Neuronal stem cell (in vitro differentiated cells): ENCODE measurements at regions not wholly inside any gene's neighbourhood (a gene's known extent, or its start where the extent isn't known, plus 50 kb on each side); places are given as distances from the start of the nearest gene placed in this dataset.
A peak's percentile ranks its signal among the peaks of the same experiment; 100 is the strongest.

ENCODE experiments used
- DNase-seq: peaks from one replicate; pipeline ENCODE4 v3.0.0-alpha.2; 2013; ENCODE audit warnings: low spot score
- H2AFZ ChIP-seq: one replicate; pipeline ENCODE4 v1.6.1; 2013; ENCODE audit warnings: mild to moderate bottlenecking, low read length, inconsistent platforms
- H2AK5ac ChIP-seq: 2 replicates; pipeline ENCODE4 v1.6.1; 2013; ENCODE audit warnings: low read depth, mild to moderate bottlenecking, inconsistent platforms, low read length, moderate library complexity, mixed read lengths
- H2BK120ac ChIP-seq: 2 replicates; pipeline ENCODE4 v1.6.1; 2013; ENCODE audit warnings: low read depth, mild to moderate bottlenecking, inconsistent platforms, low read length, moderate library complexity, mixed read lengths
- H2BK12ac ChIP-seq: one replicate; pipeline ENCODE4 v1.6.1; 2013; ENCODE audit warnings: low read length, inconsistent platforms
- H2BK15ac ChIP-seq: 2 replicates; pipeline ENCODE4 v1.6.1; 2013; ENCODE audit warnings: mild to moderate bottlenecking, low read length, inconsistent platforms, mixed read lengths
- H2BK5ac ChIP-seq: one replicate; pipeline ENCODE4 v1.6.1; 2013; ENCODE audit warnings: inconsistent platforms, mild to moderate bottlenecking, low read length, moderate library complexity
- H3K14ac ChIP-seq: one replicate; pipeline ENCODE4 v1.6.1; 2013; ENCODE audit warnings: low read length, inconsistent platforms
- H3K18ac ChIP-seq: 2 replicates; pipeline ENCODE4 v1.6.1; 2013; ENCODE audit warnings: low read length, inconsistent platforms
- H3K23ac ChIP-seq: 2 replicates; pipeline ENCODE4 v1.6.1; 2013; ENCODE audit warnings: low read depth, mild to moderate bottlenecking, mixed read lengths, low read length, inconsistent platforms; ENCODE audit not compliant: poor library complexity
- H3K27ac ChIP-seq: replicated peaks from 3 replicates; pipeline ENCODE4 v1.5.1; 2013; ENCODE audit warnings: low read length, inconsistent platforms
- H3K27me3 ChIP-seq, 3 experiments: 2 replicates each; pipeline ENCODE4 v1.6.1; 2013; ENCODE audit warnings: low read length in 3 of 3, mild to moderate bottlenecking in 2 of 3, inconsistent platforms in 1 of 3, low read depth in 1 of 3, mixed read lengths in 1 of 3, moderate library complexity in 1 of 3; ENCODE audit not compliant: control insufficient read depth in 3 of 3, insufficient read depth in 3 of 3
- H3K36me3 ChIP-seq, 2 donors: replicated peaks in 1 of 2; 2 replicates each; pipeline ENCODE4 v1.6.1; 2013; ENCODE audit warnings: low read length in 2 of 2; ENCODE audit not compliant: control insufficient read depth in 2 of 2, insufficient read depth in 2 of 2
- H3K4ac ChIP-seq: 2 replicates; pipeline ENCODE4 v1.6.1; 2013; ENCODE audit warnings: inconsistent platforms, mild to moderate bottlenecking, low read length, moderate library complexity
- H3K4me1 ChIP-seq, 2 donors: 1 replicate in 1 of 2; 2 replicates in 1 of 2; pipeline ENCODE4 v1.6.1; 2013; ENCODE audit warnings: low read length in 2 of 2, low read depth in 1 of 2; ENCODE audit not compliant: control insufficient read depth in 2 of 2, insufficient read depth in 1 of 2
- H3K4me2 ChIP-seq: one replicate; pipeline ENCODE4 v1.6.1; 2013; ENCODE audit warnings: mild to moderate bottlenecking, low read length, inconsistent platforms; ENCODE audit not compliant: insufficient read depth, poor library complexity, severe bottlenecking
- H3K4me3 ChIP-seq, 2 donors: 2 replicates each; pipeline ENCODE4 v1.5.1; 2013; ENCODE audit warnings: low read length in 2 of 2, mild to moderate bottlenecking in 2 of 2, inconsistent platforms in 1 of 2, moderate library complexity in 1 of 2
- H3K79me1 ChIP-seq: one replicate; pipeline ENCODE4 v1.6.1; 2013; ENCODE audit warnings: low read depth, mild to moderate bottlenecking, inconsistent platforms, low read length, moderate library complexity
- H3K9ac ChIP-seq: one replicate; pipeline ENCODE4 v1.6.1; 2013; ENCODE audit warnings: mild to moderate bottlenecking, low read depth, low read length, inconsistent platforms; ENCODE audit not compliant: poor library complexity
- H3K9me3 ChIP-seq, 2 donors: replicated peaks in 1 of 2; 2 replicates each; pipeline versions ENCODE3 to v1.6.1; 2013; ENCODE audit warnings: low read length in 2 of 2, mild to moderate bottlenecking in 2 of 2, inconsistent platforms in 1 of 2, low read depth in 1 of 2, mixed read lengths in 1 of 2, moderate library complexity in 1 of 2; ENCODE audit not compliant: control insufficient read depth in 2 of 2, insufficient read depth in 1 of 2
- H4K8ac ChIP-seq: one replicate; pipeline ENCODE4 v1.6.1; 2013; ENCODE audit warnings: low read depth, mild to moderate bottlenecking, inconsistent platforms, low read length, moderate library complexity
- H4K91ac ChIP-seq: one replicate; pipeline ENCODE4 v1.6.1; 2013; ENCODE audit warnings: low read length, low read depth, mild to moderate bottlenecking, inconsistent platforms; ENCODE audit not compliant: poor library complexity
- WGBS, 2 donors: extraction: QIAGEN DNeasy Blood & Tissue Kit; methylation state at CpG; one replicate each; pipeline ENCODE4 v1.1.7; 2013; ENCODE audit warnings: missing lambda C conversion rate in 2 of 2, mixed read lengths in 1 of 2; ENCODE audit not compliant: insufficient read length in 2 of 2, insufficient replicate concordance in 1 of 2; ENCODE audit errors: extremely low coverage in 2 of 2; 5-methylcytosine and 5-hydroxymethylcytosine counted together

DNA sequence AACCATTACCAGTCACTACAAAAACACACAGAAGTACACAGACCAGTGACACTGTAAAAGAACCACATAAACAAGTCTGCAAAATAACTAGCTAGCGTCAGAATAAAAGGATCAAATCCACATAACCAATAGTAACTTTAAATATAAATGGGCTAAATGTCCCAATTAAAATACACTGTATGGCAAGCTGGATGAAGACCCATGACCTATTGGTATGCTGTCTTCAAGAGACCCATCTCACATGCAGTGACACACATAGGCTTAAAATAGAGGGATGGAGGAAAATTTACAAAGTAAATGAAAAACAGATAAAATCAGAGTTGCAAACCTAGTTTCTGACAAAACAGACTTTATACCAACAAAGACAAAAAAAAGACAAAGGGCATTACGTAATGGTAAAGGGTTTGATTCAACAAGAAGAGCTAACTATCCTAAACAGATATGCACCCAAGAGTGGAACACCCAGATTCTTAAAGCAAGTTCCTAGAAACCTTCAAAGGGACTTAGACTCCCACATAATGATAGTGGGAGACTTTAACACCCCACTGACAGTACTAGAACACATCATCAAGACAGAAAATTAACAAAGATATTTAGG lies 196.9 kb downstream of the TBX15 start:
- no peaks in the 10 kb centered on the region for H3K27me3 ChIP-seq
- no peak overlapping the region for H3K4me2 ChIP-seq
- no peak overlapping the region for H2BK15ac ChIP-seq
- WGBS, 2 donors, result no CpG with 5 or more reads among the region's 2 CpGs
- H4K8ac ChIP-seq, result no peak overlapping the region
- no peak overlapping the region for H2AFZ ChIP-seq
- no peaks in the 10 kb centered on the region for H3K9me3 ChIP-seq
- peaks cover 3% of the 10 kb centered on the region for H3K79me1 ChIP-seq
- H2BK12ac ChIP-seq, result no peak overlapping the region
- H4K91ac ChIP-seq, result no peak overlapping the region
- H3K14ac ChIP-seq, result no peak overlapping the region
- no peak overlapping the region for H2AK5ac ChIP-seq
- no peaks in the 10 kb centered on the region for H3K36me3 ChIP-seq
- H2BK5ac ChIP-seq, result no peak overlapping the region
- no peak overlapping the region for H3K4me3 ChIP-seq
- H3K4me1 ChIP-seq, result no peaks in the 10 kb centered on the region
- no peak overlapping the region for H3K27ac ChIP-seq
- H3K9ac ChIP-seq, result no peak overlapping the region
- no peak overlapping the region for H2BK120ac ChIP-seq
- no peak for DNase-seq
- H3K23ac ChIP-seq, result no peak overlapping the region
- H3K18ac ChIP-seq, result no peak overlapping the region
- no peak overlapping the region for H3K4ac ChIP-seq

DNA sequence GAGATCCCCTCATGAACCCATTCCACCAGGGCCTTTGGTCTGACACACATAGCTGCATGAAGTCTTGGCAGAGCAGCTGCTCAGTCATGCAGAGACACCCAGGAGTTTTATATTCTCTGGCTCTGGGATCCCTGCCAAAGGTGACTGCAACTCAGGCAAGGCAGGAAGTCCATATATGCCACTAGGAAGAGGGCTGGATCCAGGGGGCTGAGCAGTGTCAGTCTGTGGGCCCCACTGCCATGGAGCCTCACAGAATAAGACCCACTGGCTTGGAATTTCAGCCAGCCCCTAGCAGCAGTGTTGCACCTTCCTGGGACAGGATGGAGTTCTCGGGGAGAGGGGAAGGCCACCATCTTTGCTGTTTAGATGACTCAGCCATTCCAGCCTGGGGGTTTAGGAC lies 199.7 kb downstream of the TBX15 start:
- no peak for DNase-seq
- no peak overlapping the region for H2AK5ac ChIP-seq
- H2BK15ac ChIP-seq, result no peak overlapping the region
- no peaks in the 10 kb centered on the region for H3K36me3 ChIP-seq
- peaks cover 3% of the 10 kb centered on the region for H3K79me1 ChIP-seq
- H3K9ac ChIP-seq, result no peak overlapping the region
- H3K4me2 ChIP-seq, result no peak overlapping the region
- no peak overlapping the region for H2BK120ac ChIP-seq
- H4K8ac ChIP-seq, result no peak overlapping the region
- no peak overlapping the region for H3K23ac ChIP-seq
- no peak overlapping the region for H3K14ac ChIP-seq
- no peaks in the 10 kb centered on the region for H3K27me3 ChIP-seq
- peak overlapping the region; percentile 17 for H3K18ac ChIP-seq
- no peak overlapping the region for H3K4ac ChIP-seq
- H2AFZ ChIP-seq, result no peak overlapping the region
- no peak overlapping the region for H3K27ac ChIP-seq
- H3K4me3 ChIP-seq, result no peak overlapping the region
- no peak overlapping the region for H4K91ac ChIP-seq
- no peak overlapping the region for H2BK12ac ChIP-seq
- no CpG with 5 or more reads among the region's 1 CpG for WGBS, 2 donors
- H3K4me1 ChIP-seq, result no peaks in the 10 kb centered on the region
- no peaks in the 10 kb centered on the region for H3K9me3 ChIP-seq
- no peak overlapping the region for H2BK5ac ChIP-seq

DNA sequence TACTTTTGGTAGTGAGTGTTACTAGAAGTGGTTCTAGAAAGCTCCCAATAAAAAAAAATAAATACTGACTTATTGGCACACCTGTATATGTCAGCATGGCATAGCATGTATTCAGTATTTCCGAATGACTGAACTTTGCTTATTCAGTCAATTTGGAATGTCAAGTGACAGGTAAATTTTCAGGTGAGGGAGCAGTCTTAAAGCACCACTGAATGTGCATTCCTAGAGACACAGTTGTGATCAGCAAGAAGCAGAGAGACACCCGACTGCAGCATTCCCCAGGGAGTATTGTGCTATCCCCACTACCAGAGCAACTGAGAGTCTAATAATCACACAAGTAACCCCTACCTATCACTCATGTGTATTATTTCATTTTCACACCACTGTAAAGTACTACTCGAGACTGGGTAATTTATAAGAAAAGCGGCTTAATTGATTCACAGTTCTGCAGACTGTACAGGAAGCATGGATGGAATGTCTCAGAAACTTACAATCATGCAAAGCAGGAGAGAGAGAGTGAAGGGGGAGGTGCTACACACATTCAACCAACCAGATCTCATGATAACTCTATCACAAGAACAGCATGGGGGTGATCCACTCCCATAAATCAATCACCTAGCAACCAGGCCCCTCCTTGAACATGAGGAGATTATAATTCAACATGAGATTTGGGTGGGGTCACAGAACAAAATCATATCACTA lies 201.5 kb downstream of the TBX15 start:
- Histone ChIP-seq H2BK120ac (no peak overlapping the region), H2AK5ac (no peak overlapping the region), H3K14ac (no peak overlapping the region), H3K27ac (no peak overlapping the region), H4K8ac (no peak overlapping the region), H2AFZ (no peak overlapping the region), H3K4ac (no peak overlapping the region), H3K9ac (no peak overlapping the region), H2BK12ac (no peak overlapping the region), H3K27me3 (no peaks in the 10 kb centered on the region), H3K23ac (no peak overlapping the region), H3K4me3 (no peak overlapping the region), H3K18ac (no peak overlapping the region), H2BK15ac (no peak overlapping the region), H3K9me3 (no peaks in the 10 kb centered on the region), H3K36me3 (no peaks in the 10 kb centered on the region), H2BK5ac (no peak overlapping the region), H3K4me2 (no peak overlapping the region), H3K79me1 (peaks cover 3% of the 10 kb centered on the region), H4K91ac (no peak overlapping the region), H3K4me1 (no peaks in the 10 kb centered on the region)
- DNase-seq, result no peak
- no CpG with 5 or more reads among the region's 4 CpGs for WGBS, 2 donors

DNA sequence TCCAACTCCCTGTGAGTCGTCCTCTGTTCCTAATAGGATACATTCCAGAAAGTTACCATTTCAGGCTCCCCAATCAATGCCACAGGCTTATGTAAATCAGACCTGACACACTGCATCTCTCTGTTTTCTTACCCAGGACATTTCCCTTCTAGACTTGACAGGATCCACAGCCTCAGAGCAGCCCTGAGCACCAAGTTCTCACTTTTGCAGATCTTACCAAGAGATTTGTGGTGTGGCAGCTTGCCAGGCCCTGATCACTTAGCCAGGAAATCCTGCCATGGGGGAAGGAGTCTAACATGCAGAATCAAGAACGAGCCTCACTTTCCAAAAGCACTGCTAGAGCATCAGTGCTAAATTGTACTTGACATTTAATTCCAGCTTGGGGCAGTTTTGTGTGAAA lies 202.9 kb downstream of the TBX15 start:
- Histone ChIP-seq H4K91ac (no peak overlapping the region), H3K4ac (no peak overlapping the region), H3K79me1 (peaks cover 3% of the 10 kb centered on the region), H2BK120ac (no peak overlapping the region), H3K18ac (no peak overlapping the region), H2BK15ac (no peak overlapping the region), H2BK12ac (no peak overlapping the region), H3K23ac (no peak overlapping the region), H2AK5ac (no peak overlapping the region), H3K4me2 (no peak overlapping the region), H4K8ac (no peak overlapping the region), H2AFZ (no peak overlapping the region), H2BK5ac (no peak overlapping the region), H3K14ac (no peak overlapping the region), H3K9ac (no peak overlapping the region), H3K4me3 (no peak overlapping the region), H3K36me3 (no peaks in the 10 kb centered on the region), H3K9me3 (no peaks in the 10 kb centered on the region), H3K4me1 (no peaks in the 10 kb centered on the region), H3K27me3 (no peaks in the 10 kb centered on the region), H3K27ac (no peak overlapping the region)
- no CpG with 5 or more reads among the region's 2 CpGs for WGBS, 2 donors
- no peak for DNase-seq
